ENCODE measurements at regions not wholly inside any gene's neighbourhood (a gene's known extent, or its start where the extent isn't known, plus 50 kb on each side); places are given as distances from the start of the nearest gene placed in this dataset.

- Histone ChIP-seq H3K9me3 (replicated peaks; ENCODE audit: control insufficient read depth, insufficient read depth, low read length) (no peaks in the 10 kb centered on the region), H3K4me2 (ENCODE audit: insufficient read depth, low read length) (no peak overlapping the region), H3K4me1 (ENCODE audit: control insufficient read depth, extremely low read depth, insufficient read depth, low read length) (no peaks in the 10 kb centered on the region), H3K4me3 (replicated peaks in 1 of 3; ENCODE audit: insufficient read depth in 1 of 3, low read depth in 1 of 3, low read length in 3 of 3) (no peak overlapping the region), H3K79me2 (ENCODE audit: control insufficient read depth, insufficient read depth, low read length) (no peaks in the 10 kb centered on the region), H3K27me3 (ENCODE audit: control insufficient read depth in 2 of 2, insufficient read depth in 2 of 2, low read length in 2 of 2) (no peaks in the 10 kb centered on the region), H3K9ac (replicated peaks; ENCODE audit: extremely low read depth, insufficient read depth, low read length) (no peak overlapping the region), H3K36me3 (ENCODE audit: control insufficient read depth in 2 of 2, extremely low read depth in 1 of 2, insufficient read depth in 2 of 2, low read length in 2 of 2) (no peaks in the 10 kb centered on the region), H4K20me1 (replicated peaks; ENCODE audit: control insufficient read depth, extremely low read depth, insufficient read depth, low read length) (no peaks in the 10 kb centered on the region), H2AFZ (ENCODE audit: low read depth, low read length) (no peak overlapping the region), H3K27ac (ENCODE audit: insufficient read depth, low read depth, low read length) (no peak overlapping the region), H3K9me1 (replicated peaks; ENCODE audit: control insufficient read depth, extremely low read depth, insufficient read depth, low read length) (no peaks in the 10 kb centered on the region)
- BruUV-seq (replicated peaks) = no TSS peak
- TF ChIP-seq MAX (IDR thresholded peaks at IDR 0.05; ENCODE audit: insufficient read depth, insufficient read length) = no peak
- no peak for TF ChIP-seq GATA2 (IDR thresholded peaks at IDR 0.05; ENCODE audit: insufficient read depth, insufficient read length, low read depth, low read length)
- TF ChIP-seq EZH2 (IDR thresholded peaks at IDR 0.05; ENCODE audit: borderline replicate concordance, low read depth, low read length, severe bottlenecking) = no peak
- no peak for TF ChIP-seq POLR2A (IDR thresholded peaks at IDR 0.05; ENCODE audit: low read depth, low read length)
- TF ChIP-seq FOS (IDR thresholded peaks at IDR 0.05; ENCODE audit: borderline replicate concordance, insufficient read depth, low read length) = no peak
- TF ChIP-seq CTCF (IDR thresholded peaks at IDR 0.05; ENCODE audit: extremely low read depth in 1 of 2, insufficient read depth in 1 of 2, low read depth in 1 of 2, low read length in 2 of 2) = no peak
- no peak for FAIRE-seq
- no peak for DNase-seq (ENCODE audit: low read depth, low spot score)
- POLR2A ChIA-PET = no interaction called here
- intact Hi-C loops (cut with micrococcal nuclease) (no loop called here), dilution Hi-C loops (cut with MboI; ENCODE audit: extremely low pct_ligation_motif_present, low sequenced_read_pairs) (no loop called here)
- CTCF ChIA-PET = no interaction called here
These were observed 1513.6 kb upstream of the SEL1L start for GRCh38 chr14:83047059-83047830.
